Fibroblast of villous mesenchyme (primary cell): ENCODE measurements at regions not wholly inside any gene's neighbourhood (a gene's known extent, or its start where the extent isn't known, plus 50 kb on each side); places are given as distances from the start of the nearest gene placed in this dataset.
"Not testable (repeated sequence)": the region's sequence is repeated elsewhere in the genome, so short reads cannot be mapped to it uniquely, and the experiment has no call there.

Experiments used
- DNase-seq: peaks from one replicate; pipeline ENCODE4 v3.0.0-alpha.2; 2010; ENCODE audit warnings: low read depth
- H3K4me3 ChIP-seq: 2 replicates; pipeline ENCODE4 v1.5.1; 2011; ENCODE audit warnings: low read depth, mild to moderate bottlenecking, low read length
- TF ChIP-seq, protein P1 (sequence below): IDR thresholded peaks from 2 replicates; pipeline ENCODE4 v1.5.1; 2012; ENCODE audit warnings: low read depth, mild to moderate bottlenecking, low read length; ENCODE audit not compliant: insufficient read depth

GRCh38 chr3:139135657-139136056 is 91.0 kb upstream of the PRR23C start:
- H3K4me3 ChIP-seq: no peak overlapping the region
- no peak for DNase-seq
- TF ChIP-seq, protein P1, sequence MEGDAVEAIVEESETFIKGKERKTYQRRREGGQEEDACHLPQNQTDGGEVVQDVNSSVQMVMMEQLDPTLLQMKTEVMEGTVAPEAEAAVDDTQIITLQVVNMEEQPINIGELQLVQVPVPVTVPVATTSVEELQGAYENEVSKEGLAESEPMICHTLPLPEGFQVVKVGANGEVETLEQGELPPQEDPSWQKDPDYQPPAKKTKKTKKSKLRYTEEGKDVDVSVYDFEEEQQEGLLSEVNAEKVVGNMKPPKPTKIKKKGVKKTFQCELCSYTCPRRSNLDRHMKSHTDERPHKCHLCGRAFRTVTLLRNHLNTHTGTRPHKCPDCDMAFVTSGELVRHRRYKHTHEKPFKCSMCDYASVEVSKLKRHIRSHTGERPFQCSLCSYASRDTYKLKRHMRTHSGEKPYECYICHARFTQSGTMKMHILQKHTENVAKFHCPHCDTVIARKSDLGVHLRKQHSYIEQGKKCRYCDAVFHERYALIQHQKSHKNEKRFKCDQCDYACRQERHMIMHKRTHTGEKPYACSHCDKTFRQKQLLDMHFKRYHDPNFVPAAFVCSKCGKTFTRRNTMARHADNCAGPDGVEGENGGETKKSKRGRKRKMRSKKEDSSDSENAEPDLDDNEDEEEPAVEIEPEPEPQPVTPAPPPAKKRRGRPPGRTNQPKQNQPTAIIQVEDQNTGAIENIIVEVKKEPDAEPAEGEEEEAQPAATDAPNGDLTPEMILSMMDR: no peak

- TF ChIP-seq, protein P1: no peak
- DNase-seq: no peak
- H3K4me3 ChIP-seq: no peak overlapping the region
Measured at GRCh38 chr3:139136469-139137202, 91.9 kb upstream of the PRR23C start.

GRCh38 chr3:139140553-139140952 is 95.9 kb upstream of the PRR23C start:
- TF ChIP-seq, protein P1: no peak
- no peak for DNase-seq
- no peak overlapping the region for H3K4me3 ChIP-seq

GRCh38 chr3:139145980-139146379 is 101.3 kb upstream of the PRR23C start:
- H3K4me3 ChIP-seq, DNase-seq: not testable (repeated sequence)

- no peak overlapping the region for H3K4me3 ChIP-seq
- DNase-seq: no peak
- TF ChIP-seq, protein P1: no peak
Measured at GRCh38 chr3:139151530-139151929, 106.8 kb upstream of the PRR23C start.

- not testable (repeated sequence) for DNase-seq, H3K4me3 ChIP-seq
Measured at GRCh38 chr3:139153434-139153833, 108.7 kb upstream of the PRR23C start.

- no peak for DNase-seq
- TF ChIP-seq, protein P1: no peak
- no peak overlapping the region for H3K4me3 ChIP-seq
Measured at GRCh38 chr3:139157161-139157932, 112.7 kb upstream of the PRR23C start.
